Heart right ventricle (tissue), 16 donors: ENCODE measurements at regions not wholly inside any gene's neighbourhood (a gene's known extent, or its start where the extent isn't known, plus 50 kb on each side); places are given as distances from the start of the nearest gene placed in this dataset.

Experiments used
- ATAC-seq, 8 donors: fragments of 200-7000 bp; cut with Tn5 transposase; one replicate each; pipeline ENCODE4 v1.9.1; 2020; ENCODE audit warnings: mild to moderate bottlenecking in 8 of 8, moderate library complexity in 8 of 8, moderate number of reproducible peaks in 1 of 8
- DNase-seq, 2 donors: peaks; one replicate each; pipeline ENCODE4 v3.0.0-alpha.2; 2020
- H3K27ac ChIP-seq, 10 donors: fragments of 200-600 bp; sonication (generic) in 2 of 10; one replicate each; pipeline versions ENCODE4 v1.5.0 to v1.8.0; 2020 to 2022; ENCODE audit warnings: mild to moderate bottlenecking in 3 of 10
- H3K27me3 ChIP-seq, 7 donors: fragments of 200-600 bp; one replicate each; pipeline ENCODE4 v1.8.0; 2021 to 2022; ENCODE audit warnings: mild to moderate bottlenecking in 2 of 7
- H3K36me3 ChIP-seq, 9 donors: fragments of 200-600 bp; sonication (generic) in 1 of 9; one replicate each; pipeline versions ENCODE4 v1.5.0 to v1.8.0; 2020 to 2022; ENCODE audit warnings: mild to moderate bottlenecking in 2 of 9
- H3K4me1 ChIP-seq, 9 donors: fragments of 200-600 bp; sonication (generic) in 1 of 9; one replicate each; pipeline versions ENCODE4 v1.5.0 to v1.8.0; 2020 to 2022; ENCODE audit warnings: mild to moderate bottlenecking in 4 of 9
- H3K4me3 ChIP-seq, 10 donors: fragments of 200-600 bp; sonication (generic) in 2 of 10; one replicate each; pipeline versions ENCODE4 v1.5.0 to v1.8.0; 2020 to 2022; ENCODE audit warnings: mild to moderate bottlenecking in 7 of 10, moderate library complexity in 2 of 10
- H3K9me3 ChIP-seq, 11 donors: fragments of 200-600 bp in 10 of 11; sonication (generic) in 2 of 11; one replicate each; pipeline versions ENCODE4 v1.5.0 to v1.8.0; 2013 to 2022; ENCODE audit warnings: mild to moderate bottlenecking in 2 of 11, control low read depth in 1 of 11, moderate library complexity in 1 of 11
- WGBS, 2 donors: extraction: QIAGEN DNeasy Blood & Tissue Kit; methylation state at CpG; one replicate each; pipeline ENCODE4 v1.1.7; 2013; ENCODE audit warnings: inconsistent platforms in 1 of 2; 5-methylcytosine and 5-hydroxymethylcytosine counted together
- intact Hi-C, 10 donors: fragments of 100-400 bp; cut with DNase I; formaldehyde crosslinking; loops; one replicate each; pipeline versions ENCODE4 v1.11.1 to v1.14.2; 2022
- TF ChIP-seq, protein P1 (sequence below), 9 donors: fragments of 200-600 bp; sonication (generic) in 2 of 9; IDR thresholded peaks; one replicate each; pipeline versions ENCODE4 v1.5.0 to v1.8.0; 2021 to 2022; ENCODE audit warnings: antibody characterized with exemption in 9 of 9, mild to moderate bottlenecking in 5 of 9, moderate library complexity in 1 of 9
- donor health status: Arrhythmogenic right ventricular cardiomyopathy.
- donor health status: ischemic (EF 13 %, LVEDD 7.1; RV severe dilation, severe dysfunction).
- donor health status: healthy with polysubstance abuse.
- donor health status: DM: no; HTN: yes; CAD: no.
- donor health status: DM: no; HTN: no; CAD: no.
- donor health status: ischemic (EF 25% LVEDD 6.9; RV normal size, moderate dysfunction).
- donor health status: ischemic (EF 25% LVEDD 5.7; RV mildly dilated, moderate dysfunction).
- donor health status: healthy.
- donor health status: DM: yes; HTN: yes; CAD: no.
- donor health status: Ischemic cardiomyopathy.
- donor health status: ischemic (EF 35%, LVEDD 5.7; RV mildly dilated, moderate dysfunction).
- donor health status: nonischemic (EF 11% LVEDD 7.7; RV severe dilation, severe dysfunction).
- donor health status: DM: yes; HTN: yes; CAD: no.
- donor health status: PGD.
- donor health status: ischemic (EF 29% LVEDD 5.4; RV normal size, mild dysfunction).
- donor health status: nonischemic (EF 23%, LVEDD 6.1; RV moderate dilation, normal function).

DNA sequence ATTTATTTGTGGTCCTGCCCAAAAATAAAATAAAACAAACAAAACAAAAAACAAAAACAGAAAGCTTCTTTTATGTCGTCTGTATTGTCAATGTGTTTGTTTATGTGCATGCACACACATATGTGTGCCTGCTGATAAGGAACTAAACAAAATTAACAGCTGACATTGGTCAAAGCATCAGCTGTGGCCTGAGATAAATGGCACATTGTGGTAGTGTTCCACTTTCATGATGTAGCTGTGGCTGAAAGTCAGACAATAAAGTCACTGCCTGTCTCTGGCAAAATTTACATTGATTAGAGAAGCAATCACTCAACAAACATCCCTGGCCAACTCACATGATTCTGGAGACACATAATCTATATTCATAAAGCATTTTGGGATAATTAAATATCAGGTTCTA is 203.4 kb upstream of the PIK3C3 start:
- no peak for ATAC-seq

DNA sequence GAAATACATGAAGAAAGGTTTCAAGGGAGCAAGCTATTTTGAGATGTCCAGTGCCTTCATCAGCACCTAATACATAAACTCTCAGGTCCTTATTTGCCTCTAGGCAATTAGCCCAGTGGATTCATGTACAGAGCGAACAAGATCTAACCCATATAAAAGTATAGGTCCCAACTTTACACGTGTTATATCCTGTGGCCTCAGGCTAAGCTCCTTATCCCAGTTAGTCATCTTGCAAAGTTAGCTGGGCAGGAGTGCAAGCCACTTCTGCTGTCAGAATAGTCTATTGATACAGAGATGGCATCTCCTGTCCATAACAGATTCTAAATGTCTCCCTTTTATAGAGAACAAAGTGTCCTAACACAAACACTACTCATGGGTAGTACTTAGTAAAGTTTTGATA is 203.9 kb upstream of the PIK3C3 start:
- no peaks in the 10 kb centered on the region for H3K36me3 ChIP-seq
- no peak for ATAC-seq
- no peaks in the 10 kb centered on the region for H3K27me3 ChIP-seq
- no peaks in the 10 kb centered on the region for H3K9me3 ChIP-seq
- H3K4me3 ChIP-seq = no peak overlapping the region
- TF ChIP-seq, protein P1, sequence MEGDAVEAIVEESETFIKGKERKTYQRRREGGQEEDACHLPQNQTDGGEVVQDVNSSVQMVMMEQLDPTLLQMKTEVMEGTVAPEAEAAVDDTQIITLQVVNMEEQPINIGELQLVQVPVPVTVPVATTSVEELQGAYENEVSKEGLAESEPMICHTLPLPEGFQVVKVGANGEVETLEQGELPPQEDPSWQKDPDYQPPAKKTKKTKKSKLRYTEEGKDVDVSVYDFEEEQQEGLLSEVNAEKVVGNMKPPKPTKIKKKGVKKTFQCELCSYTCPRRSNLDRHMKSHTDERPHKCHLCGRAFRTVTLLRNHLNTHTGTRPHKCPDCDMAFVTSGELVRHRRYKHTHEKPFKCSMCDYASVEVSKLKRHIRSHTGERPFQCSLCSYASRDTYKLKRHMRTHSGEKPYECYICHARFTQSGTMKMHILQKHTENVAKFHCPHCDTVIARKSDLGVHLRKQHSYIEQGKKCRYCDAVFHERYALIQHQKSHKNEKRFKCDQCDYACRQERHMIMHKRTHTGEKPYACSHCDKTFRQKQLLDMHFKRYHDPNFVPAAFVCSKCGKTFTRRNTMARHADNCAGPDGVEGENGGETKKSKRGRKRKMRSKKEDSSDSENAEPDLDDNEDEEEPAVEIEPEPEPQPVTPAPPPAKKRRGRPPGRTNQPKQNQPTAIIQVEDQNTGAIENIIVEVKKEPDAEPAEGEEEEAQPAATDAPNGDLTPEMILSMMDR (IDR thresholded peaks at IDR 0.05) = no peak
- WGBS, 2 donors = 89% methylated on average over 2 of the region's 2 CpGs
- H3K4me1 ChIP-seq = no peaks in the 10 kb centered on the region
- intact Hi-C loops = no loop called here
- DNase-seq = no peak
- H3K27ac ChIP-seq = no peak overlapping the region

More for the DNA sequence above, 203.4 kb upstream of the PIK3C3 start:
- 54 to 74% methylated on average over 1 of the region's 1 CpG for WGBS, 2 donors
- Histone ChIP-seq H3K4me3 (no peak overlapping the region), H3K27ac (no peak overlapping the region), H3K36me3 (no peaks in the 10 kb centered on the region), H3K9me3 (no peaks in the 10 kb centered on the region), H3K4me1 (no peaks in the 10 kb centered on the region), H3K27me3 (no peaks in the 10 kb centered on the region)
- no peak for DNase-seq
- intact Hi-C loops = no loop called here
- TF ChIP-seq, protein P1 (IDR thresholded peaks at IDR 0.05) = no peak

DNA sequence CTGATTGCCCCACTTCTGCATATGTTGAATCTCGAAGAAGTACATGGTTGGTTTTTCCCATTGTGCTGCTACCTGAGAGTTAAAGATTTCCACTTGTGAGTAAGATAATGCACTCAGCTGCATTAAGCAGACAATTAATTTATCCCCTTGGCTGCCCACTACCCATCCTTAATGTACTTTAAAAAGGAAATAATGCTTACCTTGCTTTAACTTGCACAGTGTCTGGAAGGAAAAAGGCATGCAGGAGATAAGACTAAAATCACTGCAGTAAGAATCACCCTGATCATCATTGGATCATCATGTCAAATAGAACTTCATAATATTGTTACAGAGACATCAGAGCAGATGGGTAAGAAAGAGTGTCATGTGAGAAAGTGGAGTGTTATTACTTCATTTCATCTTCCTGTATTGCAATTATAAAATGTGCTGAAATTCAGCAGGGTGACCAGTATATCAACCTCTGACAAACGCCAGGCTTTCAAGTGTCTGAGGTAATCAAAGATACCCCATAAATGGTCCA is 207.3 kb upstream of the PIK3C3 start:
- no peak for ATAC-seq
- H3K36me3 ChIP-seq = no peaks in the 10 kb centered on the region
- DNase-seq = no peak
- no peaks in the 10 kb centered on the region for H3K27me3 ChIP-seq
- TF ChIP-seq, protein P1 (IDR thresholded peaks at IDR 0.05) = no peak
- no peak overlapping the region for H3K27ac ChIP-seq
- intact Hi-C loops = loop anchor here in 1 of 10 donors (10.0 kb wide), 1 partner anchor 353 kb away; no protein-coding TSS in a partner anchor
- WGBS, 2 donors = 63 to 72% methylated on average over 2 of the region's 2 CpGs
- no peaks in the 10 kb centered on the region for H3K9me3 ChIP-seq
- H3K4me1 ChIP-seq = peaks cover 0 to 3% (median 0%) of the 10 kb centered on the region in 9 donors
- no peak overlapping the region for H3K4me3 ChIP-seq

DNA sequence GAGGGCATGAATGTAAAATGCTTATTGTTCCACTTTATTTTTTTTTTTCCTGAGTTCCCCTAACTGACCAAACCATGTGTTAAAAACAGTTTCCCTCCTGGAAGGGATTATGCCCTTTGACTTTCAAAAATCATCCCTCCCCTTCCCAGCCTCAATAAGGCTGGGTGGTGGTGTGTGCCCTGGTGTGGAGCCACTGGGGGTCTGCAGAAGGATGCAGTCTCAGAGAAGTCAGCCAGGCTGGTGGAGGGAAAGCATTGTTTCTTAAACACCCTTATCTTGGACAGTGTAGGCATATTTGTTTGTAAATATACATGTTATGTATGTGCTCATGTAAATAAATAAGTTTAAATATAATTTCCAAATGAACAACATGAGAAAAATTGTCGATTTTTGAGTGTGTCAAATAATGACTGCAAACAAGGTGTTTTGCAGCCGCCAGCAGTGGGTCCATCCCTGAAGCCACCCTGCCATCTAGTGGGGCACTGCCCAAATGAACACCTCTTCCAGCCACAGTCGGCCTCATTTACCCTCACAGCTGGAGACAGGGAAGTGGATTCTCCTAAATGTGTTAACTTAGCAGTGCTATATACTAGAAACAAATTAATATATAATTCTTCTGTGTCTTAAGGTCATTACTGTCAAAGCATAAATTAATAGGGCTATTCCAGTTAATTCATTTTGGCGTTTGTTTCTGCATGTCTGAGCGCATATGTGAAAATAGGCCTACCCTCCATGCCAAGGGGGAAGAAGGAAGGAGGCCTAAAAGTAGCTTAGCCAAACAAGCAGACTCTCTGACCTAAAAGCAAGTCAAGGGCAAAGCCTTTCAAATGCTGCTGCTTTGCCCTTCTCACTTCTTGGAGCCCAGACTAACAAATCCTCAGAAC is 209.6 kb upstream of the PIK3C3 start:
- H3K27ac ChIP-seq = no peak overlapping the region
- no peak overlapping the region for H3K4me3 ChIP-seq
- no peaks in the 10 kb centered on the region for H3K27me3 ChIP-seq
- TF ChIP-seq, protein P1 (IDR thresholded peaks at IDR 0.05) = peak; percentile 31 to 73 (median 59)
- intact Hi-C loops = loop anchor here in 1 of 10 donors (10.0 kb wide), 1 partner anchor 351 kb away; no protein-coding TSS in a partner anchor
- H3K9me3 ChIP-seq = no peaks in the 10 kb centered on the region
- no peaks in the 10 kb centered on the region for H3K36me3 ChIP-seq
- H3K4me1 ChIP-seq = peaks cover 0 to 3% (median 0%) of the 10 kb centered on the region in 9 donors
- DNase-seq (peak; percentile 23 to 31), ATAC-seq (peak in 7 of 8 donors; percentile 48 to 81 (median 74))
- 38 to 39% methylated on average over 5 of the region's 5 CpGs for WGBS, 2 donors
